ENCODE measurements at regions not wholly inside any gene's neighbourhood (a gene's known extent, or its start where the extent isn't known, plus 50 kb on each side); places are given as distances from the start of the nearest gene placed in this dataset.

DNA sequence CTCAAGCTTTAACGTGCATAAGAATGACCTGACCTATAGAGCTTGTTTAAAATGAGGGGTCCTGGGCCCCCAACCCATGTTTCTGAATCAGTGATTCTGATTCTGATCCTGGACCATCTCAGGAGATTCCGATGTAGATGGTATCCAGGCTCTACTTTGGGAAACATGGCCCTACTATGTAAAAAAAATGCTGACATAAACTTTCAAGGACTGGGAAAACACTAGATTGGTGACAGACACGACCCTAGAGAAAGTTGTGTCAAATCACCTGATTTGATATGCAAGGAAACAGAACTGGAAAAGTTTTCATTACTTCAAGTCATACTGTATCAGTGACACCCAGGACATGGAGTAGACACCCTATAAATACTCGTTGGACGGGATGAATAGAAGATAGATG is 328.5 kb downstream of the HNRNPD start:
- H3K27me3 Mint-ChIP-seq (ENCODE audit: insufficient read depth, low read depth): peaks cover 28% of the 10 kb centered on the region
- DNase-seq (ENCODE audit: low spot score): no peak
- H3K27me3 ChIP-seq: peaks cover 64% of the 10 kb centered on the region
- peak overlapping the region; percentile 99 for H3K4me2 ChIP-seq
- peaks cover 10% of the 10 kb centered on the region for H3F3A ChIP-seq (ENCODE audit: low read depth)
- no peak overlapping the region for H3K27ac Mint-ChIP-seq
- H3K9ac ChIP-seq: no peak overlapping the region
- no peaks in the 10 kb centered on the region for H3K36me3 ChIP-seq
- H3K4me3 Mint-ChIP-seq: peak overlapping the region; percentile 78
- no peaks in the 10 kb centered on the region for H3K9me3 ChIP-seq (ENCODE audit: low read depth)
- peaks cover 12% of the 10 kb centered on the region for H3K4me1 ChIP-seq
- no peak overlapping the region for H3K27ac ChIP-seq
- H3K4me1 Mint-ChIP-seq: peaks cover 13% of the 10 kb centered on the region
- no peaks in the 10 kb centered on the region for H3K79me2 ChIP-seq (ENCODE audit: low read depth)
- TF ChIP-seq, protein P1, sequence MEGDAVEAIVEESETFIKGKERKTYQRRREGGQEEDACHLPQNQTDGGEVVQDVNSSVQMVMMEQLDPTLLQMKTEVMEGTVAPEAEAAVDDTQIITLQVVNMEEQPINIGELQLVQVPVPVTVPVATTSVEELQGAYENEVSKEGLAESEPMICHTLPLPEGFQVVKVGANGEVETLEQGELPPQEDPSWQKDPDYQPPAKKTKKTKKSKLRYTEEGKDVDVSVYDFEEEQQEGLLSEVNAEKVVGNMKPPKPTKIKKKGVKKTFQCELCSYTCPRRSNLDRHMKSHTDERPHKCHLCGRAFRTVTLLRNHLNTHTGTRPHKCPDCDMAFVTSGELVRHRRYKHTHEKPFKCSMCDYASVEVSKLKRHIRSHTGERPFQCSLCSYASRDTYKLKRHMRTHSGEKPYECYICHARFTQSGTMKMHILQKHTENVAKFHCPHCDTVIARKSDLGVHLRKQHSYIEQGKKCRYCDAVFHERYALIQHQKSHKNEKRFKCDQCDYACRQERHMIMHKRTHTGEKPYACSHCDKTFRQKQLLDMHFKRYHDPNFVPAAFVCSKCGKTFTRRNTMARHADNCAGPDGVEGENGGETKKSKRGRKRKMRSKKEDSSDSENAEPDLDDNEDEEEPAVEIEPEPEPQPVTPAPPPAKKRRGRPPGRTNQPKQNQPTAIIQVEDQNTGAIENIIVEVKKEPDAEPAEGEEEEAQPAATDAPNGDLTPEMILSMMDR (IDR thresholded peaks at IDR 0.05): no peak
- TF ChIP-seq EZH2phosphoT487 (IDR thresholded peaks at IDR 0.05): no peak
- TF ChIP-seq EZH2 (IDR thresholded peaks at IDR 0.05): no peak
- no peaks in the 10 kb centered on the region for H3K36me3 Mint-ChIP-seq
- no peaks in the 10 kb centered on the region for H3K9me3 Mint-ChIP-seq
- H2AFZ ChIP-seq (replicated peaks): no peak overlapping the region
- H4K20me1 ChIP-seq (ENCODE audit: low read depth): peaks cover 12% of the 10 kb centered on the region
- no peak overlapping the region for H3K4me3 ChIP-seq

DNA sequence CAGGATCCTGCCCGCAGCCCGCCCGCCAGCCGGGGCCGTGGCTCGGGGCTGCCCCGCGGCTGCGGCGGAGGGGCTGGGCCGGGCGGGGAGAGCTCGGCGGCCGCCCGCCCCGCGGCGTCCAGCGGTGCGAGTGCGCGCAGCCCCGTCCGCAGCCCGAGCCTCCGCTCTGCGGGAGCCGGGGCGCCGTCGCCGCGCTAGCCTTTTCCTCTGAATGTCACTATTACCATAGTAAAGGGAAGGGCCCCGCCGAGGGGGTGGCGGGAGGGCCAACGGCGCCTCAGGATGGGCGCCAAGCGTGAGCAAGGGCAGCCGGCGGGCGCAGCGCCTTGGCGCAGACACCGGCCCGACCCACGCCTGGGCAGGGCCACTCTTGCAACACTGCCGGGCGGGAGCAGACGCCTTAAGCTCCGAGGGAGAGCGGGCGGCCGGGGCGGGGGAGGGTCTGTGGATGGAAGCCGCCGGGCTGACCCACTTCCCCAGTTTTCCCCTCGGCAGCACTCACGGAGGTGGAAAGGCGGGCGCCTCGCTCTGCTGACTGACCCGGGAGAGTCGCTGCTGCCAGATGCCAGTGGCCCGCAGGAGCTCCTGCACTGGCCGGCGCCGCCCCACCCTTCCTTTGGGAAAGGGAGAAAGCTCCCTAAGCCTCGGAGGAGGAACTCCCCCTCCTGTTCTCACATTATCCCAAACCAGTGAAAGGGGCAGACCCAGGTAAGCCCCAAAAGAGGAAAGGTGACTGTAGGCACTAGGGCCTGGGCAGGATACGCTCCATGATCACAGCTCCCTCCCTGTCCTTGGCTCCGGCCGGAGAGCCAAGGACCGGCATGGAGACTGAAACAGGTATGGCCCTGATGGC is 329.4 kb downstream of the HNRNPD start:
- H3K9me3 ChIP-seq (ENCODE audit: low read depth): no peaks in the 10 kb centered on the region
- no peak overlapping the region for H3K9ac ChIP-seq

DNA sequence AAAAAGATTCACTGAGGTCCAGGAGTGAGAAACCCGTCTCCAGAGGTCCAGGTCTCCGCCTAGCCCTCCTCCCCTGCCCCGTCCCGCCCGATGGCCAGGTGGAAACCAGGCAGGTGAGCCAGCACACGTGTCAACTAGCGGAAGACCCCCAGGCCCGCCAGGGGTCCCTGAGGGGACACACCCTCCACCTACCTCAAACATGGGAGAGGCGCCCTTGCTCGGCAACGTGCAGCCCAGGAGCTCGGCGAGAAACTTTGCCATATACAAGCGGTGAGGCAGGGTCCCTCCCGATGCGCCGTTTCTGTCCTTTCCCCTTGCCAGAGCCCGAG is 330.0 kb downstream of the HNRNPD start:
- H3K36me3 Mint-ChIP-seq: no peaks in the 10 kb centered on the region
- H3K27me3 Mint-ChIP-seq (ENCODE audit: insufficient read depth, low read depth): peaks cover 28% of the 10 kb centered on the region

More for the DNA sequence above, 329.4 kb downstream of the HNRNPD start:
- H3K27ac ChIP-seq: no peak overlapping the region
- no peaks in the 10 kb centered on the region for H3K36me3 Mint-ChIP-seq
- peaks cover 10% of the 10 kb centered on the region for H3F3A ChIP-seq (ENCODE audit: low read depth)
- no peaks in the 10 kb centered on the region for H3K36me3 ChIP-seq
- H3K4me1 Mint-ChIP-seq: peaks cover 13% of the 10 kb centered on the region
- peak overlapping the region; percentile 99 for H3K4me2 ChIP-seq
- H3K27me3 Mint-ChIP-seq (ENCODE audit: insufficient read depth, low read depth): peaks cover 28% of the 10 kb centered on the region
- no peaks in the 10 kb centered on the region for H3K9me3 Mint-ChIP-seq
- peak overlapping the region; percentile 51 for H3K4me3 ChIP-seq
- peak overlapping the region; percentile 45 for H2AFZ ChIP-seq (replicated peaks)
- no peaks in the 10 kb centered on the region for H3K79me2 ChIP-seq (ENCODE audit: low read depth)
- H3K27ac Mint-ChIP-seq: no peak overlapping the region
- peaks cover 12% of the 10 kb centered on the region for H3K4me1 ChIP-seq
- H4K20me1 ChIP-seq (ENCODE audit: low read depth): peaks cover 12% of the 10 kb centered on the region
- H3K4me3 Mint-ChIP-seq: peak overlapping the region; percentile 88
- TF ChIP-seq, protein P1 (IDR thresholded peaks at IDR 0.05): no peak
- TF ChIP-seq EZH2phosphoT487 (IDR thresholded peaks at IDR 0.05): peak; percentile 22
- peak; percentile 35 for TF ChIP-seq EZH2 (IDR thresholded peaks at IDR 0.05)
- peak; percentile 88 for DNase-seq (ENCODE audit: low spot score)
- H3K27me3 ChIP-seq: peaks cover 66% of the 10 kb centered on the region

More for the DNA sequence above, 330.0 kb downstream of the HNRNPD start:
- Histone ChIP-seq H3K79me2 (ENCODE audit: low read depth) (no peaks in the 10 kb centered on the region), H3K4me1 (peaks cover 12% of the 10 kb centered on the region), H3K36me3 (no peaks in the 10 kb centered on the region), H3K9ac (no peak overlapping the region), H3K27me3 (peaks cover 66% of the 10 kb centered on the region), H3K9me3 (ENCODE audit: low read depth) (no peaks in the 10 kb centered on the region), H3K27ac (no peak overlapping the region), H3K4me3 (peak overlapping the region; percentile 51), H4K20me1 (ENCODE audit: low read depth) (peaks cover 12% of the 10 kb centered on the region), H2AFZ (replicated peaks) (no peak overlapping the region), H3K4me2 (peak overlapping the region; percentile 99), H3F3A (ENCODE audit: low read depth) (peaks cover 10% of the 10 kb centered on the region)
- H3K4me1 Mint-ChIP-seq: peaks cover 13% of the 10 kb centered on the region
- peak; percentile 6 for TF ChIP-seq EZH2 (IDR thresholded peaks at IDR 0.05)
- TF ChIP-seq EZH2phosphoT487 (IDR thresholded peaks at IDR 0.05): no peak
- H3K9me3 Mint-ChIP-seq: no peaks in the 10 kb centered on the region
- peak overlapping the region; percentile 88 for H3K4me3 Mint-ChIP-seq
- no peak for DNase-seq (ENCODE audit: low spot score)
- no peak overlapping the region for H3K27ac Mint-ChIP-seq

Data from neural progenitor cell (in vitro differentiated cells).